SK-N-SH (cell line): ENCODE measurements at regions not wholly inside any gene's neighbourhood (a gene's known extent, or its start where the extent isn't known, plus 50 kb on each side); places are given as distances from the start of the nearest gene placed in this dataset.

ENCODE experiments used
- CTCF ChIA-PET: fragments of 300-600, 350-600 bp; formaldehyde crosslinking; extraction: SDS; loops from one replicate; lab custom pipeline; 2021; lab: Yijun Ruan, JAX
- POLR2A ChIA-PET: fragments of 350-600 bp; sonication (Branson Sonifier 250); formaldehyde crosslinking; extraction: SDS; loops from one replicate; lab custom pipeline; 2020; ENCODE audit warnings: antibody characterized with exemption, inconsistent platforms; lab: Yijun Ruan, JAX
- DNase-seq: peaks from one replicate; pipeline ENCODE4 v3.0.0; 2012
- H2AFZ ChIP-seq: fragments of 200-600 bp; sonication (generic); 2 replicates; pipeline ENCODE4 v1.8.1; 2016; ENCODE audit warnings: antibody characterized with exemption, mild to moderate bottlenecking, low read depth
- H3F3A ChIP-seq: fragments of 200-600 bp; sonication (generic); replicated peaks from 2 replicates; pipeline ENCODE3; 2016; ENCODE audit warnings: antibody characterized with exemption, mild to moderate bottlenecking; ENCODE audit not compliant: insufficient read depth
- H3K27ac ChIP-seq, 2 experiments: fragments of 200-500 bp in 1 of 2; fragments of 200-600 bp in 1 of 2; sonication (Bioruptor generic) in 1 of 2; sonication (generic), shearing (Covaris generic) in 1 of 2; 2 replicates each; pipeline versions ENCODE4 v1.5.1 to v1.6.1; 2014 to 2016; ENCODE audit warnings: low read depth in 2 of 2, inconsistent platforms in 1 of 2, low read length in 1 of 2, mild to moderate bottlenecking in 1 of 2, mixed read lengths in 1 of 2
- H3K27me3 ChIP-seq: fragments of 200-600 bp; sonication (generic), shearing (Covaris generic); 2 replicates; pipeline ENCODE4 v1.6.1; 2016; ENCODE audit warnings: mixed run types; ENCODE audit not compliant: insufficient read depth
- H3K36me3 ChIP-seq, 2 experiments: fragments of 200-500 bp in 1 of 2; fragments of 200-600 bp in 1 of 2; sonication (Bioruptor generic) in 1 of 2; sonication (generic) in 1 of 2; replicated peaks in 1 of 2; 2 replicates each; pipeline versions ENCODE3 to v1.5.1; 2014 to 2016; ENCODE audit warnings: low read length in 1 of 2, mild to moderate bottlenecking in 1 of 2; ENCODE audit not compliant: insufficient read depth in 2 of 2, control insufficient read depth in 1 of 2
- H3K4me1 ChIP-seq, 2 experiments: fragments of 200-500 bp in 1 of 2; fragments of 200-600 bp in 1 of 2; sonication (Bioruptor generic) in 1 of 2; sonication (generic), shearing (Covaris generic) in 1 of 2; 2 replicates each; pipeline versions ENCODE4 v1.5.1 to v1.6.1; 2014 to 2016; ENCODE audit warnings: low read depth in 1 of 2, low read length in 1 of 2, mixed run types in 1 of 2; ENCODE audit not compliant: insufficient read depth in 2 of 2, control insufficient read depth in 1 of 2
- H3K4me2 ChIP-seq: fragments of 200-600 bp; sonication (generic), shearing (Covaris generic); 2 replicates; pipeline ENCODE4 v1.6.1; 2017; ENCODE audit warnings: mixed run types
- H3K4me3 ChIP-seq, 2 experiments: fragments of 200-500 bp in 1 of 2; fragments of 200-600 bp in 1 of 2; sonication (Bioruptor generic) in 1 of 2; sonication (generic), shearing (Covaris generic) in 1 of 2; 2 replicates each; pipeline versions ENCODE4 v1.5.1 to v1.8.1; 2014 to 2016; ENCODE audit warnings: low read depth in 2 of 2, inconsistent platforms in 1 of 2, low read length in 1 of 2, mild to moderate bottlenecking in 1 of 2, mixed read lengths in 1 of 2, moderate library complexity in 1 of 2
- H3K79me2 ChIP-seq: fragments of 200-600 bp; sonication (generic); 2 replicates; pipeline ENCODE4 v1.8.1; 2017; ENCODE audit warnings: mild to moderate bottlenecking; ENCODE audit not compliant: insufficient read depth
- H3K9ac ChIP-seq: fragments of 200-600 bp; sonication (generic); 2 replicates; pipeline ENCODE4 v1.6.1; 2017; ENCODE audit warnings: mixed run types
- H3K9me2 ChIP-seq: fragments of 200-600 bp; sonication (generic); 2 replicates; pipeline ENCODE4 v1.6.1; 2017; ENCODE audit warnings: mixed run types
- H3K9me3 ChIP-seq: fragments of 200-600 bp; sonication (generic); 2 replicates; pipeline ENCODE4 v1.6.1; 2017; ENCODE audit warnings: mixed run types, mild to moderate bottlenecking, moderate library complexity
- H4K20me1 ChIP-seq: fragments of 200-600 bp; sonication (generic); 2 replicates; pipeline ENCODE4 v1.6.1; 2017; ENCODE audit warnings: mild to moderate bottlenecking, mixed run types; ENCODE audit not compliant: insufficient read depth
- ELF1 ChIP-seq: IDR thresholded peaks from 2 replicates; pipeline ENCODE4 v1.4.0; 2012
- EP300 ChIP-seq, 2 experiments: IDR thresholded peaks; 2 replicates each; pipeline versions ENCODE4 v1.4.0 to v1.6.1; 2012; ENCODE audit warnings: borderline replicate concordance in 1 of 2, low read depth in 1 of 2, low read length in 1 of 2
- FOSL2 ChIP-seq: IDR thresholded peaks from 2 replicates; pipeline ENCODE4 v1.4.0; 2012; ENCODE audit warnings: low read depth, mild to moderate bottlenecking, moderate library complexity, borderline replicate concordance
- FOXJ3 ChIP-seq: sonication (generic); formaldehyde crosslinking; IDR thresholded peaks from 2 replicates; pipeline ENCODE4 v1.5.1; 2020; ENCODE audit warnings: mild to moderate bottlenecking, missing genetic modification reagents
- FOXM1 ChIP-seq: IDR thresholded peaks from 2 replicates; pipeline ENCODE4 v1.4.0; 2012; ENCODE audit warnings: low read depth, mild to moderate bottlenecking
- GATA2 ChIP-seq: sonication (generic); formaldehyde crosslinking; IDR thresholded peaks from 2 replicates; pipeline ENCODE4 v1.5.0; 2020; ENCODE audit warnings: mild to moderate bottlenecking, missing genetic modification reagents
- MEF2A ChIP-seq: IDR thresholded peaks from 2 replicates; pipeline ENCODE4 v1.4.0; 2012; ENCODE audit warnings: low read depth, borderline replicate concordance
- MXI1 ChIP-seq: IDR thresholded peaks from 2 replicates; pipeline ENCODE4 v1.6.1; 2012; ENCODE audit warnings: mild to moderate bottlenecking, low read depth, low read length, improper control_type of control experiment
- NRF1 ChIP-seq: IDR thresholded peaks from 2 replicates; pipeline ENCODE4 v1.6.1; 2012; ENCODE audit warnings: low read depth, mild to moderate bottlenecking, low read length
- RAD21 ChIP-seq: IDR thresholded peaks from 2 replicates; pipeline ENCODE4 v1.6.1; 2012; ENCODE audit warnings: mild to moderate bottlenecking, low read length
- RXRA ChIP-seq: IDR thresholded peaks from 2 replicates; pipeline ENCODE4 v1.4.0; 2012; ENCODE audit warnings: low read depth, mild to moderate bottlenecking, borderline replicate concordance
- TEAD4 ChIP-seq: IDR thresholded peaks from 2 replicates; pipeline ENCODE4 v1.4.0; 2012; ENCODE audit warnings: mild to moderate bottlenecking, borderline replicate concordance; ENCODE audit not compliant: insufficient read depth
- YY1 ChIP-seq: IDR thresholded peaks from 2 replicates; pipeline ENCODE4 v1.4.0; 2012; ENCODE audit warnings: low read depth, mild to moderate bottlenecking
- WGBS: methylation state at CpG from one replicate; pipeline ENCODE4 v1.1.6; 2017; ENCODE audit warnings: low lambda C conversion rate; 5-methylcytosine and 5-hydroxymethylcytosine counted together
- TF ChIP-seq, protein P1 (sequence below): fragments of 150-350 bp; IDR thresholded peaks from 2 replicates; pipeline ENCODE4 v1.6.1; 2016; ENCODE audit warnings: mild to moderate bottlenecking, low read depth, low read length
- TF ChIP-seq, protein P2 (sequence below): IDR thresholded peaks from 2 replicates; pipeline ENCODE4 v1.4.0; 2012; ENCODE audit warnings: low read depth, borderline replicate concordance
- TF ChIP-seq, protein P3 (sequence below): fragments of 150-350 bp; IDR thresholded peaks from 2 replicates; pipeline ENCODE4 v1.6.1; 2017; ENCODE audit warnings: antibody characterized with exemption, low read length, low read depth, borderline replicate concordance
- TF ChIP-seq, protein P4 (sequence below): fragments of 200-600 bp; sonication (generic); IDR thresholded peaks from 2 replicates; pipeline ENCODE4 v1.6.1; 2017; ENCODE audit warnings: antibody characterized with exemption, mild to moderate bottlenecking, moderate library complexity
- TF ChIP-seq, protein P5 (sequence below): IDR thresholded peaks from 2 replicates; pipeline ENCODE4 v1.6.1; 2012; ENCODE audit warnings: mild to moderate bottlenecking, low read depth, low read length, moderate library complexity
- TF ChIP-seq, protein P6 (sequence below): IDR thresholded peaks from 2 replicates; pipeline ENCODE4; 2012

DNA sequence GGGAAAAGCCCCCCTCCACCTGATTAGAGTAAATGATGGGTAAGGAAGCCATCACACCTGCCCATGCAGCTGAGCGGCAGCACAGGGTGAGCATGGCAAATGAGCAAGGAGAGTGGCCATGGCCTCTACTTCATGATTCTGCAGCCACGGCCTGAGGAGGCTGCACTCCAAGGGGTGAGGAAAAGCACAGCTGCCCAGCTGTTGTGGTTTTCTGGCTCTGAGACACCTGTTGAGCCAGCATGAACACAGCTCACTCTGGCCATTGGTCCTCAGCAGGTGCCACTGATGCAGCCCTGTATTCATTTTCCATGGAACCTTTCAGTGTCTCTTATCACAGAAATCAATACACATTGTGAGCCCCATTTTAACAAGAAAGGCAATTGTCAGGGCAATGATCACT is 707.2 kb downstream of the AACS start:
- no peak for TF ChIP-seq GATA2 (CRISPR knock-in tag)
- TF ChIP-seq, protein P1, sequence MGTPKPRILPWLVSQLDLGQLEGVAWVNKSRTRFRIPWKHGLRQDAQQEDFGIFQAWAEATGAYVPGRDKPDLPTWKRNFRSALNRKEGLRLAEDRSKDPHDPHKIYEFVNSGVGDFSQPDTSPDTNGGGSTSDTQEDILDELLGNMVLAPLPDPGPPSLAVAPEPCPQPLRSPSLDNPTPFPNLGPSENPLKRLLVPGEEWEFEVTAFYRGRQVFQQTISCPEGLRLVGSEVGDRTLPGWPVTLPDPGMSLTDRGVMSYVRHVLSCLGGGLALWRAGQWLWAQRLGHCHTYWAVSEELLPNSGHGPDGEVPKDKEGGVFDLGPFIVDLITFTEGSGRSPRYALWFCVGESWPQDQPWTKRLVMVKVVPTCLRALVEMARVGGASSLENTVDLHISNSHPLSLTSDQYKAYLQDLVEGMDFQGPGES, result no peak
- TF ChIP-seq YY1, result no peak
- TF ChIP-seq RXRA, result no peak
- TF ChIP-seq, protein P2, sequence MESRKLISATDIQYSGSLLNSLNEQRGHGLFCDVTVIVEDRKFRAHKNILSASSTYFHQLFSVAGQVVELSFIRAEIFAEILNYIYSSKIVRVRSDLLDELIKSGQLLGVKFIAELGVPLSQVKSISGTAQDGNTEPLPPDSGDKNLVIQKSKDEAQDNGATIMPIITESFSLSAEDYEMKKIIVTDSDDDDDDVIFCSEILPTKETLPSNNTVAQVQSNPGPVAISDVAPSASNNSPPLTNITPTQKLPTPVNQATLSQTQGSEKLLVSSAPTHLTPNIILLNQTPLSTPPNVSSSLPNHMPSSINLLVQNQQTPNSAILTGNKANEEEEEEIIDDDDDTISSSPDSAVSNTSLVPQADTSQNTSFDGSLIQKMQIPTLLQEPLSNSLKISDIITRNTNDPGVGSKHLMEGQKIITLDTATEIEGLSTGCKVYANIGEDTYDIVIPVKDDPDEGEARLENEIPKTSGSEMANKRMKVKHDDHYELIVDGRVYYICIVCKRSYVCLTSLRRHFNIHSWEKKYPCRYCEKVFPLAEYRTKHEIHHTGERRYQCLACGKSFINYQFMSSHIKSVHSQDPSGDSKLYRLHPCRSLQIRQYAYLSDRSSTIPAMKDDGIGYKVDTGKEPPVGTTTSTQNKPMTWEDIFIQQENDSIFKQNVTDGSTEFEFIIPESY, result no peak
- TF ChIP-seq ELF1, result no peak
- TF ChIP-seq, protein P3, sequence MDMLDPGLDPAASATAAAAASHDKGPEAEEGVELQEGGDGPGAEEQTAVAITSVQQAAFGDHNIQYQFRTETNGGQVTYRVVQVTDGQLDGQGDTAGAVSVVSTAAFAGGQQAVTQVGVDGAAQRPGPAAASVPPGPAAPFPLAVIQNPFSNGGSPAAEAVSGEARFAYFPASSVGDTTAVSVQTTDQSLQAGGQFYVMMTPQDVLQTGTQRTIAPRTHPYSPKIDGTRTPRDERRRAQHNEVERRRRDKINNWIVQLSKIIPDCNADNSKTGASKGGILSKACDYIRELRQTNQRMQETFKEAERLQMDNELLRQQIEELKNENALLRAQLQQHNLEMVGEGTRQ, result no peak
- no peak for TF ChIP-seq EP300 (IDR thresholded peaks at IDR 0.05; ENCODE audit: borderline replicate concordance in 1 of 2, low read depth in 1 of 2, low read length in 1 of 2)
- TF ChIP-seq FOSL2, result no peak
- TF ChIP-seq, protein P4, sequence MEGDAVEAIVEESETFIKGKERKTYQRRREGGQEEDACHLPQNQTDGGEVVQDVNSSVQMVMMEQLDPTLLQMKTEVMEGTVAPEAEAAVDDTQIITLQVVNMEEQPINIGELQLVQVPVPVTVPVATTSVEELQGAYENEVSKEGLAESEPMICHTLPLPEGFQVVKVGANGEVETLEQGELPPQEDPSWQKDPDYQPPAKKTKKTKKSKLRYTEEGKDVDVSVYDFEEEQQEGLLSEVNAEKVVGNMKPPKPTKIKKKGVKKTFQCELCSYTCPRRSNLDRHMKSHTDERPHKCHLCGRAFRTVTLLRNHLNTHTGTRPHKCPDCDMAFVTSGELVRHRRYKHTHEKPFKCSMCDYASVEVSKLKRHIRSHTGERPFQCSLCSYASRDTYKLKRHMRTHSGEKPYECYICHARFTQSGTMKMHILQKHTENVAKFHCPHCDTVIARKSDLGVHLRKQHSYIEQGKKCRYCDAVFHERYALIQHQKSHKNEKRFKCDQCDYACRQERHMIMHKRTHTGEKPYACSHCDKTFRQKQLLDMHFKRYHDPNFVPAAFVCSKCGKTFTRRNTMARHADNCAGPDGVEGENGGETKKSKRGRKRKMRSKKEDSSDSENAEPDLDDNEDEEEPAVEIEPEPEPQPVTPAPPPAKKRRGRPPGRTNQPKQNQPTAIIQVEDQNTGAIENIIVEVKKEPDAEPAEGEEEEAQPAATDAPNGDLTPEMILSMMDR, result no peak
- TF ChIP-seq, protein P5, sequence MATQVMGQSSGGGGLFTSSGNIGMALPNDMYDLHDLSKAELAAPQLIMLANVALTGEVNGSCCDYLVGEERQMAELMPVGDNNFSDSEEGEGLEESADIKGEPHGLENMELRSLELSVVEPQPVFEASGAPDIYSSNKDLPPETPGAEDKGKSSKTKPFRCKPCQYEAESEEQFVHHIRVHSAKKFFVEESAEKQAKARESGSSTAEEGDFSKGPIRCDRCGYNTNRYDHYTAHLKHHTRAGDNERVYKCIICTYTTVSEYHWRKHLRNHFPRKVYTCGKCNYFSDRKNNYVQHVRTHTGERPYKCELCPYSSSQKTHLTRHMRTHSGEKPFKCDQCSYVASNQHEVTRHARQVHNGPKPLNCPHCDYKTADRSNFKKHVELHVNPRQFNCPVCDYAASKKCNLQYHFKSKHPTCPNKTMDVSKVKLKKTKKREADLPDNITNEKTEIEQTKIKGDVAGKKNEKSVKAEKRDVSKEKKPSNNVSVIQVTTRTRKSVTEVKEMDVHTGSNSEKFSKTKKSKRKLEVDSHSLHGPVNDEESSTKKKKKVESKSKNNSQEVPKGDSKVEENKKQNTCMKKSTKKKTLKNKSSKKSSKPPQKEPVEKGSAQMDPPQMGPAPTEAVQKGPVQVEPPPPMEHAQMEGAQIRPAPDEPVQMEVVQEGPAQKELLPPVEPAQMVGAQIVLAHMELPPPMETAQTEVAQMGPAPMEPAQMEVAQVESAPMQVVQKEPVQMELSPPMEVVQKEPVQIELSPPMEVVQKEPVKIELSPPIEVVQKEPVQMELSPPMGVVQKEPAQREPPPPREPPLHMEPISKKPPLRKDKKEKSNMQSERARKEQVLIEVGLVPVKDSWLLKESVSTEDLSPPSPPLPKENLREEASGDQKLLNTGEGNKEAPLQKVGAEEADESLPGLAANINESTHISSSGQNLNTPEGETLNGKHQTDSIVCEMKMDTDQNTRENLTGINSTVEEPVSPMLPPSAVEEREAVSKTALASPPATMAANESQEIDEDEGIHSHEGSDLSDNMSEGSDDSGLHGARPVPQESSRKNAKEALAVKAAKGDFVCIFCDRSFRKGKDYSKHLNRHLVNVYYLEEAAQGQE, result no peak
- TF ChIP-seq TEAD4, result no peak
- TF ChIP-seq MEF2A, result no peak
- TF ChIP-seq NRF1, result no peak
- TF ChIP-seq FOXJ3 (CRISPR knock-in tag), result no peak
- no peak for TF ChIP-seq FOXM1
- TF ChIP-seq, protein P6, sequence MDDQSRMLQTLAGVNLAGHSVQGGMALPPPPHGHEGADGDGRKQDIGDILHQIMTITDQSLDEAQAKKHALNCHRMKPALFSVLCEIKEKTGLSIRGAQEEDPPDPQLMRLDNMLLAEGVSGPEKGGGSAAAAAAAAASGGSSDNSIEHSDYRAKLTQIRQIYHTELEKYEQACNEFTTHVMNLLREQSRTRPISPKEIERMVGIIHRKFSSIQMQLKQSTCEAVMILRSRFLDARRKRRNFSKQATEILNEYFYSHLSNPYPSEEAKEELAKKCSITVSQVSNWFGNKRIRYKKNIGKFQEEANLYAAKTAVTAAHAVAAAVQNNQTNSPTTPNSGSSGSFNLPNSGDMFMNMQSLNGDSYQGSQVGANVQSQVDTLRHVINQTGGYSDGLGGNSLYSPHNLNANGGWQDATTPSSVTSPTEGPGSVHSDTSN, result no peak
- no peak for TF ChIP-seq MXI1
- no peak for TF ChIP-seq RAD21
- no peak overlapping the region for H3K4me3 ChIP-seq
- H3K9ac ChIP-seq, result no peak overlapping the region
- WGBS, result 14% methylated on average over 1 of the region's 2 CpGs
- peaks cover 10% of the 10 kb centered on the region; the same call in 1 of the 2 replicates for H3K9me3 ChIP-seq
- H4K20me1 ChIP-seq, result no peaks in the 10 kb centered on the region
- CTCF ChIA-PET, result interaction anchor here (0.7 to 2.0 kb wide), 5 partner anchors 15 to 441 kb away, joined by 3 to 5 read pairs (median 3); no protein-coding TSS in a partner anchor
- no peaks in the 10 kb centered on the region for H3K36me3 ChIP-seq
- POLR2A ChIA-PET, result no interaction called here
- H3F3A ChIP-seq, result no peaks in the 10 kb centered on the region
- DNase-seq, result no peak
- no peaks in the 10 kb centered on the region for H3K4me1 ChIP-seq
- no peak overlapping the region for H2AFZ ChIP-seq
- H3K4me2 ChIP-seq, result no peak overlapping the region
- no peaks in the 10 kb centered on the region for H3K27me3 ChIP-seq
- no peak overlapping the region for H3K27ac ChIP-seq
- no peaks in the 10 kb centered on the region for H3K79me2 ChIP-seq
- H3K9me2 ChIP-seq, result no peaks in the 10 kb centered on the region
